Vagina (tissue), 2 donors: ENCODE measurements at regions not wholly inside any gene's neighbourhood (a gene's known extent, or its start where the extent isn't known, plus 50 kb on each side); places are given as distances from the start of the nearest gene placed in this dataset.

Experiments
- DNase-seq, 2 donors: peaks; one replicate each; pipeline ENCODE4 v3.0.0-alpha.2; 2017; ENCODE audit errors: extremely low spot score in 2 of 2
- H3K27ac ChIP-seq: fragments of 200-600 bp; sonication (generic); one replicate; pipeline ENCODE4 v1.5.1; 2019
- H3K27me3 ChIP-seq: fragments of 200-600 bp; sonication (generic); one replicate; pipeline ENCODE4 v1.5.1; 2019
- H3K36me3 ChIP-seq, 2 donors: fragments of 200-600 bp; sonication (generic); one replicate each; pipeline ENCODE4 v1.5.1; 2017 to 2019
- H3K4me1 ChIP-seq: fragments of 200-600 bp; sonication (generic); one replicate; pipeline ENCODE4 v1.5.1; 2019
- H3K4me3 ChIP-seq, 2 donors: fragments of 200-600 bp; sonication (generic); 1 replicate in 1 of 2; 2 replicates in 1 of 2; pipeline ENCODE4 v1.5.1; 2016 to 2019
- H3K9me3 ChIP-seq: fragments of 200-600 bp; sonication (generic); one replicate; pipeline ENCODE4 v1.5.1; 2019
- POLR2A ChIP-seq, 2 donors: fragments of 450-650 bp; IDR thresholded peaks; one replicate each; pipeline ENCODE4 v1.6.1; 2017; ENCODE audit warnings: antibody characterized with exemption in 2 of 2, mild to moderate bottlenecking in 2 of 2, moderate library complexity in 2 of 2
- POLR2AphosphoS5 ChIP-seq, 2 donors: sonication (generic); formaldehyde crosslinking; IDR thresholded peaks; one replicate each; pipeline ENCODE4 v1.9.0; 2017; ENCODE audit warnings: antibody characterized with exemption in 2 of 2, mild to moderate bottlenecking in 2 of 2, low read depth in 1 of 2; ENCODE audit not compliant: insufficient read depth in 1 of 2
- intact Hi-C: fragments of 100-400 bp; cut with DNase I; formaldehyde crosslinking; loops from one replicate; pipeline ENCODE4 v1.15.1; 2023
- TF ChIP-seq, protein P1 (sequence below), 3 experiments: fragments of 450-650 bp in 2 of 3; fragments of 200-600 bp in 1 of 3; sonication (generic) in 1 of 3; IDR thresholded peaks; one replicate each; pipeline ENCODE4 v1.5.1; 2017 to 2019; ENCODE audit warnings: antibody characterized with exemption in 3 of 3, mild to moderate bottlenecking in 2 of 3, moderate library complexity in 2 of 3

GRCh38 chr3:106811376-106811775 lies 565.9 kb upstream of the CCDC54 start:
- peaks cover 6% of the 10 kb centered on the region for H3K4me1 ChIP-seq
- intact Hi-C loops, result no loop called here
- no peaks in the 10 kb centered on the region for H3K27me3 ChIP-seq
- H3K9me3 ChIP-seq, result no peaks in the 10 kb centered on the region
- H3K36me3 ChIP-seq, result no peaks in the 10 kb centered on the region
- H3K27ac ChIP-seq, result no peak overlapping the region
- H3K4me3 ChIP-seq, result no peak overlapping the region
- no peak for TF ChIP-seq POLR2A (IDR thresholded peaks at IDR 0.05)
- TF ChIP-seq, protein P1, sequence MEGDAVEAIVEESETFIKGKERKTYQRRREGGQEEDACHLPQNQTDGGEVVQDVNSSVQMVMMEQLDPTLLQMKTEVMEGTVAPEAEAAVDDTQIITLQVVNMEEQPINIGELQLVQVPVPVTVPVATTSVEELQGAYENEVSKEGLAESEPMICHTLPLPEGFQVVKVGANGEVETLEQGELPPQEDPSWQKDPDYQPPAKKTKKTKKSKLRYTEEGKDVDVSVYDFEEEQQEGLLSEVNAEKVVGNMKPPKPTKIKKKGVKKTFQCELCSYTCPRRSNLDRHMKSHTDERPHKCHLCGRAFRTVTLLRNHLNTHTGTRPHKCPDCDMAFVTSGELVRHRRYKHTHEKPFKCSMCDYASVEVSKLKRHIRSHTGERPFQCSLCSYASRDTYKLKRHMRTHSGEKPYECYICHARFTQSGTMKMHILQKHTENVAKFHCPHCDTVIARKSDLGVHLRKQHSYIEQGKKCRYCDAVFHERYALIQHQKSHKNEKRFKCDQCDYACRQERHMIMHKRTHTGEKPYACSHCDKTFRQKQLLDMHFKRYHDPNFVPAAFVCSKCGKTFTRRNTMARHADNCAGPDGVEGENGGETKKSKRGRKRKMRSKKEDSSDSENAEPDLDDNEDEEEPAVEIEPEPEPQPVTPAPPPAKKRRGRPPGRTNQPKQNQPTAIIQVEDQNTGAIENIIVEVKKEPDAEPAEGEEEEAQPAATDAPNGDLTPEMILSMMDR (IDR thresholded peaks at IDR 0.05), result no peak
- TF ChIP-seq POLR2AphosphoS5 (IDR thresholded peaks at IDR 0.05; ENCODE audit: insufficient read depth in 1 of 2, low read depth in 1 of 2), result no peak
- DNase-seq, result no peak

- TF ChIP-seq POLR2AphosphoS5 (IDR thresholded peaks at IDR 0.05; ENCODE audit: insufficient read depth in 1 of 2, low read depth in 1 of 2), result no peak
- TF ChIP-seq, protein P1 (IDR thresholded peaks at IDR 0.05), result no peak
- TF ChIP-seq POLR2A (IDR thresholded peaks at IDR 0.05), result no peak
- no peak overlapping the region for H3K4me3 ChIP-seq
- peaks cover 6% of the 10 kb centered on the region for H3K4me1 ChIP-seq
- no peaks in the 10 kb centered on the region for H3K27me3 ChIP-seq
- intact Hi-C loops, result no loop called here
- no peak overlapping the region for H3K27ac ChIP-seq
- H3K9me3 ChIP-seq, result no peaks in the 10 kb centered on the region
- H3K36me3 ChIP-seq, result no peaks in the 10 kb centered on the region
- DNase-seq, result no peak
These were observed 563.5 kb upstream of the CCDC54 start for GRCh38 chr3:106813742-106814141.

DNA sequence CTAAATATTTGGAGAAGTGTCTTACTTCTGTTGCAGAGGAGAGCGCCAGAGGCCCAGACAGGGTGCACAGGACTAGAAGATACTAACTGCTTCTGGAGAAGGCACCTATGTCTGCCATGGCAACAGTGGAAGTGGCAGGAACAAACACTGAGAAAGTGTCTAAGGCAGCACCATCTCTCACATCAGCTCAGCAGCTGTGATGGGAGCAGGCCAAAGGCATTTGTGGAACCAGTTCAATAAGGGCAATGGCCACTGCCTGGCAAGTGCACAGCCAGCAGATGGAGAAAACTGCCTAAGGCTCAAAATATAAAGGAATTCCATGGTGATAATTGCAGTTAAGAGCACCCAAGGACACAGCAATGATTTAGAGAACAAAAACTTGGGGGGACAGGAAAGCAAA lies 563.0 kb upstream of the CCDC54 start:
- DNase-seq, result no peak
- no peak overlapping the region for H3K27ac ChIP-seq
- no peak overlapping the region for H3K4me3 ChIP-seq
- intact Hi-C loops, result no loop called here
- H3K9me3 ChIP-seq, result no peaks in the 10 kb centered on the region
- TF ChIP-seq, protein P1 (IDR thresholded peaks at IDR 0.05), result no peak
- no peak for TF ChIP-seq POLR2AphosphoS5 (IDR thresholded peaks at IDR 0.05; ENCODE audit: insufficient read depth in 1 of 2, low read depth in 1 of 2)
- peaks cover 6% of the 10 kb centered on the region for H3K4me1 ChIP-seq
- no peaks in the 10 kb centered on the region for H3K27me3 ChIP-seq
- no peaks in the 10 kb centered on the region for H3K36me3 ChIP-seq

DNA sequence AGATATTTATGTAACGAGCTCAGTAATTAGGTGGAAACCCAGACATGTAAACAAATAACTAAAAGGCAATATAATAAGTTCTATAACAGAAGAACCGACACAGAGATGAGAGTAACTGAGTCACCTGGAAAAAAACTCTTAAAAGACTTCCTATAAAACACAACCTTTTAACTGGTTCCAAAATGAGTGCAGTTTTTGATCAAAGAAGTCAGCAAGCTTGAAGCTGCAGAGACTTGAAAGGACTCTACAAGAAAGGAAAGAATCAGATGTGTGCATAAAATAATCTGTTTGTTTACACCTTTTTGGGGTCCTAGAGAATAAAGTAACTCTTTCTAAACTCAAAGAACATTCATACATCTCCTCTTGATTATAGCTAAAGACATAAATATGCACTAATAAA lies 560.4 kb upstream of the CCDC54 start:
- H3K36me3 ChIP-seq, result no peaks in the 10 kb centered on the region
- H3K4me1 ChIP-seq, result no peaks in the 10 kb centered on the region
- H3K27me3 ChIP-seq, result no peaks in the 10 kb centered on the region
- H3K4me3 ChIP-seq, result no peak overlapping the region
- DNase-seq, result no peak
- TF ChIP-seq POLR2AphosphoS5 (IDR thresholded peaks at IDR 0.05; ENCODE audit: insufficient read depth in 1 of 2, low read depth in 1 of 2), result no peak
- TF ChIP-seq, protein P1 (IDR thresholded peaks at IDR 0.05), result no peak
- no peak for TF ChIP-seq POLR2A (IDR thresholded peaks at IDR 0.05)
- intact Hi-C loops, result no loop called here
- H3K27ac ChIP-seq, result no peak overlapping the region
- no peaks in the 10 kb centered on the region for H3K9me3 ChIP-seq

- Histone ChIP-seq H3K4me1 (no peaks in the 10 kb centered on the region), H3K27ac (no peak overlapping the region), H3K36me3 (no peaks in the 10 kb centered on the region), H3K9me3 (no peaks in the 10 kb centered on the region), H3K27me3 (no peaks in the 10 kb centered on the region), H3K4me3 (no peak overlapping the region)
- intact Hi-C loops, result no loop called here
- DNase-seq, result no peak
- TF ChIP-seq, protein P1 (IDR thresholded peaks at IDR 0.05), result no peak
- no peak for TF ChIP-seq POLR2A (IDR thresholded peaks at IDR 0.05)
- no peak for TF ChIP-seq POLR2AphosphoS5 (IDR thresholded peaks at IDR 0.05; ENCODE audit: insufficient read depth in 1 of 2, low read depth in 1 of 2)
These were observed 559.5 kb upstream of the CCDC54 start for GRCh38 chr3:106817706-106818105.
